Colonic mucosa (tissue), 4 donors: ENCODE measurements at regions not wholly inside any gene's neighbourhood (a gene's known extent, or its start where the extent isn't known, plus 50 kb on each side); places are given as distances from the start of the nearest gene placed in this dataset.

ENCODE experiments used
- DNase-seq: peaks from one replicate; pipeline ENCODE4 v3.0.0-alpha.2; 2020
- H3K27ac ChIP-seq: fragments of 200-600 bp; one replicate; pipeline ENCODE4 v1.8.0; 2021
- H3K27me3 ChIP-seq: fragments of 200-600 bp; one replicate; pipeline ENCODE4 v1.8.0; 2021
- H3K36me3 ChIP-seq: fragments of 200-600 bp; one replicate; pipeline ENCODE4 v1.8.0; 2021
- H3K4me1 ChIP-seq: fragments of 200-600 bp; one replicate; pipeline ENCODE4 v1.8.0; 2021; ENCODE audit warnings: mild to moderate bottlenecking
- H3K4me3 ChIP-seq: fragments of 200-600 bp; one replicate; pipeline ENCODE4 v1.8.0; 2021
- H3K9ac ChIP-seq, 2 donors: one replicate each; pipeline ENCODE4 v1.7.0; 2013; ENCODE audit warnings: control low read depth in 2 of 2, low read depth in 2 of 2, low read length in 2 of 2
- H3K9me3 ChIP-seq: fragments of 200-600 bp; one replicate; pipeline ENCODE4 v1.8.0; 2021
- intact Hi-C: fragments of 100-400 bp; cut with DNase I; formaldehyde crosslinking; loops from one replicate; pipeline ENCODE4 v1.14.1; 2022
- TF ChIP-seq, protein P1 (sequence below): fragments of 200-600 bp; IDR thresholded peaks from one replicate; pipeline ENCODE4 v1.8.0; 2022; ENCODE audit warnings: antibody characterized with exemption, mild to moderate bottlenecking
- donor health status: healthy.
- donor health status: DM: no; HTN: no; CAD: no.
- donor health status: DM: no; HTN: no; CAD: no.

DNA sequence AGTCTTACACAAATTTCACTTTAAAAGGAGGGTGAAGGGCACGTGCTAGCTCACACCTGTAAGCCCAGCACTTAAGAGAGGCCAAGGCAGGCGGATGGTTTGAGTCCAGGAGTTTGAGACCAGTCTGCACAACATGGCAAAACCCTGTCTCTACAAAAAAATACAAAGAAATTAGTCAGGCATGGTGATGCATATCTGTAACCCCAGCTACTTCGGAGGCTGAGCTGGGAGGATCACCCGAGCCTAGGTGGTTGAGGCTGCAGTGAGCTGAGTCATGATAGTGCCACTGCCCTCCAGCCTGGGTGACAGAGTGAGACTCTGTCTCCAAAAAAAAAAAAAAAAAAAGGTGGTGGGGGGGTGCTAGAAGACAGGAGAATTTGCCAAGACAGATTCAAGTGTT is 237.3 kb upstream of the KLF14 start:
- Histone ChIP-seq H3K27ac (no peak overlapping the region), H3K4me1 (no peaks in the 10 kb centered on the region), H3K36me3 (no peaks in the 10 kb centered on the region), H3K9ac (no peak overlapping the region), H3K4me3 (no peak overlapping the region), H3K9me3 (no peaks in the 10 kb centered on the region), H3K27me3 (no peaks in the 10 kb centered on the region)
- intact Hi-C loops = no loop called here
- DNase-seq = no peak
- TF ChIP-seq, protein P1, sequence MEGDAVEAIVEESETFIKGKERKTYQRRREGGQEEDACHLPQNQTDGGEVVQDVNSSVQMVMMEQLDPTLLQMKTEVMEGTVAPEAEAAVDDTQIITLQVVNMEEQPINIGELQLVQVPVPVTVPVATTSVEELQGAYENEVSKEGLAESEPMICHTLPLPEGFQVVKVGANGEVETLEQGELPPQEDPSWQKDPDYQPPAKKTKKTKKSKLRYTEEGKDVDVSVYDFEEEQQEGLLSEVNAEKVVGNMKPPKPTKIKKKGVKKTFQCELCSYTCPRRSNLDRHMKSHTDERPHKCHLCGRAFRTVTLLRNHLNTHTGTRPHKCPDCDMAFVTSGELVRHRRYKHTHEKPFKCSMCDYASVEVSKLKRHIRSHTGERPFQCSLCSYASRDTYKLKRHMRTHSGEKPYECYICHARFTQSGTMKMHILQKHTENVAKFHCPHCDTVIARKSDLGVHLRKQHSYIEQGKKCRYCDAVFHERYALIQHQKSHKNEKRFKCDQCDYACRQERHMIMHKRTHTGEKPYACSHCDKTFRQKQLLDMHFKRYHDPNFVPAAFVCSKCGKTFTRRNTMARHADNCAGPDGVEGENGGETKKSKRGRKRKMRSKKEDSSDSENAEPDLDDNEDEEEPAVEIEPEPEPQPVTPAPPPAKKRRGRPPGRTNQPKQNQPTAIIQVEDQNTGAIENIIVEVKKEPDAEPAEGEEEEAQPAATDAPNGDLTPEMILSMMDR = no peak

DNA sequence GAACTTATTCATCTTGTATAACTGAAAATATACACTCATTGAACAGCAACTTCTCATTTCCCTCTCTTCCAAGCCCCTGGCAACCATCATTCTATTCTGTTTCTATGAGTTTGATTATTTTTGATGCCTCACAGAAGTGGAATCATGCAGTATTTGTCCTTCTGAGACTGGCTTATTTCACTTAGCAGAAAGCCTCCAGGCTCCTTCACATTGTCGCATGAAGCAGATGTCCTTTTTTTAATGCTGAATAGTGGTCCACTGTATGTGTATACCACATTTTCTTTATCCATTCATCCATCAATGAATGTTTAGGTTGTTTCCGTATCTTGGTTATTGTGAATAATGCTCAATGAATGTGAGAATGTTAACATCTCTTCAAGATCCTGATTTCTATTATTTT is 238.2 kb upstream of the KLF14 start:
- no peaks in the 10 kb centered on the region for H3K27me3 ChIP-seq
- no peaks in the 10 kb centered on the region for H3K9me3 ChIP-seq
- no peak overlapping the region for H3K9ac ChIP-seq
- no peak for DNase-seq
- intact Hi-C loops = no loop called here
- no peaks in the 10 kb centered on the region for H3K36me3 ChIP-seq
- TF ChIP-seq, protein P1 = no peak
- no peaks in the 10 kb centered on the region for H3K4me1 ChIP-seq
- H3K4me3 ChIP-seq = no peak overlapping the region
- H3K27ac ChIP-seq = no peak overlapping the region

DNA sequence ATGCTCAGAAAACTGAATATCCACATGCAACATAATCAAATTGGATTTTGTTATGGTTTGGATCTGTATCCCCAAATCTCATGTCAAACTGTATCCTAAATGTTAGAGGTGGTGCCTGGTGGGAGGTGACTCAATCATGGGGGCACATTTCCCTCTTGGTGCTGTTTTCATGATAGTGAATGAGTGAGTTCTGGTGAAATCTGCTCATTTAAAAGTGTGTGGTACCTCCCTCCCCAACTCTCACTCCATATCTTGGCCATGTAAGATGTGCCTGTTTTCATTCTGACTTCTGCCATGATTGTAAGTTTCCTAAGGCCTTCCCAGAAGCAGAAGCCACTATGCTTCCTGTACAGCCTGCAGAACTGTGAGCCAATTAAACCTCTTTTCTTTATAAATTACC is 239.6 kb upstream of the KLF14 start:
- H3K9me3 ChIP-seq = no peaks in the 10 kb centered on the region
- intact Hi-C loops = no loop called here
- H3K4me1 ChIP-seq = no peaks in the 10 kb centered on the region
- TF ChIP-seq, protein P1 = no peak
- no peaks in the 10 kb centered on the region for H3K36me3 ChIP-seq
- H3K27me3 ChIP-seq = no peaks in the 10 kb centered on the region
- H3K4me3 ChIP-seq = no peak overlapping the region
- DNase-seq = no peak
- H3K27ac ChIP-seq = no peak overlapping the region
- H3K9ac ChIP-seq = no peak overlapping the region

DNA sequence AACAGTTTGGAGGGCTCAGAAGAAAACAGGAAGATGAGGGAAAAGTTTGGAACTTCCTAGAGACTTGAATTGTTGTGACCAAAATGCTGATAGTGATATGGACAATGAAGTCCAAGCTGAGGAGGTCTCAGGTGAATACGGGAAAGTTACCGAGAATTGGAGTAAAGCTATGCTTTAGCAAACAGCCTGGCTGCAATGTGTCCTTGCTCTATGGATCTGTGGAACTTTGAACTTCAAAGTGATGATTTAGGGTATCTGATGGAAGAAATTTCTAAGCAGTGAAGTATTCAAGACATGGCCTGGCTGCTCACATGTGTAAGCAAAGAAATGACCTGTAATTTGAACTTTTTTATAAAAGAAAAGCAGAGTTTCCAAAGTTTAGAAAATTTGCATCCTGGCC is 240.2 kb upstream of the KLF14 start:
- H3K9me3 ChIP-seq = no peaks in the 10 kb centered on the region
- H3K4me3 ChIP-seq = no peak overlapping the region
- DNase-seq = no peak
- H3K27me3 ChIP-seq = no peaks in the 10 kb centered on the region
- intact Hi-C loops = no loop called here
- TF ChIP-seq, protein P1 = no peak
- H3K36me3 ChIP-seq = no peaks in the 10 kb centered on the region
- no peak overlapping the region for H3K9ac ChIP-seq
- no peak overlapping the region for H3K27ac ChIP-seq
- H3K4me1 ChIP-seq = no peaks in the 10 kb centered on the region

DNA sequence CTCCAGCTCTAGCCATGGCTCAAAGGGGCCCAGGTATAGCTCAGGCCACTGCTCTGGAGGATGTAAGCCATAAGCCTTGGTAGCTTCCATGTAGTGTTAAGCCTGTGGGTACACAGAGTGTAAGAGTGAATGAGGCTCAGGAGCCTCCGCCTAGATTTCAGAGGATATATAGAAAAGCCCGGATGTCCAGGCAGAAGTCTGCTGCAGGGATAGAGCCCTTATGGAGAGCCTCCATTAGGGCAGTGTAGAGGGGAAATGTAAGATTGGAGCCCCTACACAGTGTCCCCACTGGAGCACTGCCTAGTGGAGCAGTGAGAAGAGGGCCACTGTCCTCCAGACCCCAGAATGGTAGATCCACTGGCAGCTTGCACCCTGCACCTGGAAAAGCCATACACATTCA is 240.8 kb upstream of the KLF14 start:
- intact Hi-C loops = no loop called here
- no peak overlapping the region for H3K27ac ChIP-seq
- H3K9ac ChIP-seq = no peak overlapping the region
- no peak overlapping the region for H3K4me3 ChIP-seq
- TF ChIP-seq, protein P1 = no peak
- no peaks in the 10 kb centered on the region for H3K9me3 ChIP-seq
- H3K4me1 ChIP-seq = no peaks in the 10 kb centered on the region
- DNase-seq = no peak
- no peaks in the 10 kb centered on the region for H3K36me3 ChIP-seq
- no peaks in the 10 kb centered on the region for H3K27me3 ChIP-seq

DNA sequence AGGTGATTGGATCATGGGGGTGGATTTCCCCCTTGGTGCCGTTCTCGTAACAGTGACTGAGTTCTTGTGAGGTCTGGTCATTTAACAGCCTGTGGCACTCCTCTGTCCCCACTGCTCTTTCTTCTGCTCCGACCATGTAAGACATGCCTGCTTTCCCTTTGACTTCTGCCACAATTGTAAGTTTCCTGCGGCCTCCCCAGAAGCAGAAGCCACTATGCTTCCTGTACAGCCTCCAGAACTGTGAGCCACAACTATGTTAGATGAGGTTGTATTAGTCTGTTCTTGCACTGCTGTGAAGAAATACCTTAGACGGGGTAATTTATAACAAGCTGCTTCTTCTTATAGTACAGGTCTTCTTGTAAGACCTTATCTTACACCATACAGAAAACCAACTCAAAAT is 241.7 kb upstream of the KLF14 start:
- H3K4me3 ChIP-seq = no peak overlapping the region
- H3K4me1 ChIP-seq = no peaks in the 10 kb centered on the region
- H3K27me3 ChIP-seq = no peaks in the 10 kb centered on the region
- no peaks in the 10 kb centered on the region for H3K36me3 ChIP-seq
- intact Hi-C loops = no loop called here
- no peaks in the 10 kb centered on the region for H3K9me3 ChIP-seq
- H3K27ac ChIP-seq = no peak overlapping the region
- TF ChIP-seq, protein P1 = no peak
- no peak for DNase-seq
- no peak overlapping the region for H3K9ac ChIP-seq
